ENCODE measurements at regions not wholly inside any gene's neighbourhood (a gene's known extent, or its start where the extent isn't known, plus 50 kb on each side); places are given as distances from the start of the nearest gene placed in this dataset.

DNA sequence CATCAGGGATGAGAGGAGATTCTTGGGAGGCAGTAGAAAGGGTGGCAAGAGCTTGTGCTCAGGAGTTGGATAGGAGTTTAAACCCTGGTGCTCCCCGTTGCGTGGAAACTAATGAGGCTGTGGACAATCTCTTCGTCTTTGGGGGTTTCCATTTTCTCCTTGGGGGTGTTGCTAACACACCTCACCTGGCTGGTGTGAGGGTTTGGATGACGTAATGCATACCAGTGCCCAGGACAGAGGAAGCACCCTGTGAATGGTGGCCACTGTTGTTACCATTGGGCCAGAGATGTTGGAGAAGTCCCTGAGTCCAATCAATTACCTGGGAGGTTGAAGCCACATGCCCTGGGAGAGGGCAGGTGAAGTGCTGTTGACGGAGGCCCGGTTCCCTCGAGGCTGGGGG, 146.5 kb downstream of the URI1 start:
- no peak overlapping the region for H3K4me3 ChIP-seq (ENCODE audit: low read length)
- no peaks in the 10 kb centered on the region for H4K20me1 ChIP-seq (ENCODE audit: control insufficient read depth, insufficient read depth, low read depth, low read length)
- no peak for TF ChIP-seq EZH2phosphoT487 (IDR thresholded peaks at IDR 0.05; ENCODE audit: borderline replicate concordance, low read length)
- TF ChIP-seq, protein P1, sequence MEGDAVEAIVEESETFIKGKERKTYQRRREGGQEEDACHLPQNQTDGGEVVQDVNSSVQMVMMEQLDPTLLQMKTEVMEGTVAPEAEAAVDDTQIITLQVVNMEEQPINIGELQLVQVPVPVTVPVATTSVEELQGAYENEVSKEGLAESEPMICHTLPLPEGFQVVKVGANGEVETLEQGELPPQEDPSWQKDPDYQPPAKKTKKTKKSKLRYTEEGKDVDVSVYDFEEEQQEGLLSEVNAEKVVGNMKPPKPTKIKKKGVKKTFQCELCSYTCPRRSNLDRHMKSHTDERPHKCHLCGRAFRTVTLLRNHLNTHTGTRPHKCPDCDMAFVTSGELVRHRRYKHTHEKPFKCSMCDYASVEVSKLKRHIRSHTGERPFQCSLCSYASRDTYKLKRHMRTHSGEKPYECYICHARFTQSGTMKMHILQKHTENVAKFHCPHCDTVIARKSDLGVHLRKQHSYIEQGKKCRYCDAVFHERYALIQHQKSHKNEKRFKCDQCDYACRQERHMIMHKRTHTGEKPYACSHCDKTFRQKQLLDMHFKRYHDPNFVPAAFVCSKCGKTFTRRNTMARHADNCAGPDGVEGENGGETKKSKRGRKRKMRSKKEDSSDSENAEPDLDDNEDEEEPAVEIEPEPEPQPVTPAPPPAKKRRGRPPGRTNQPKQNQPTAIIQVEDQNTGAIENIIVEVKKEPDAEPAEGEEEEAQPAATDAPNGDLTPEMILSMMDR (IDR thresholded peaks at IDR 0.05; ENCODE audit: low read depth, low read length, poor library complexity, severe bottlenecking), result no peak
- H3K27ac ChIP-seq (ENCODE audit: low read depth, low read length), result no peak overlapping the region
- H3K79me2 ChIP-seq (ENCODE audit: control insufficient read depth, low read length), result no peaks in the 10 kb centered on the region
- H3K9me3 ChIP-seq (ENCODE audit: control insufficient read depth, insufficient read depth, low read length), result no peaks in the 10 kb centered on the region
- H3K27me3 ChIP-seq (ENCODE audit: control insufficient read depth, low read length), result no peaks in the 10 kb centered on the region
- no peaks in the 10 kb centered on the region for H3K4me1 ChIP-seq (ENCODE audit: control insufficient read depth, low read length)
- no peaks in the 10 kb centered on the region for H3K36me3 ChIP-seq (ENCODE audit: control insufficient read depth, low read length)
- no peaks in the 10 kb centered on the region for H3K9me2 ChIP-seq (replicated peaks; ENCODE audit: control insufficient read depth, low read length)
- H3K4me2 ChIP-seq (ENCODE audit: low read length), result no peak overlapping the region
- H3F3A ChIP-seq (ENCODE audit: control insufficient read depth, insufficient read depth), result no peaks in the 10 kb centered on the region

DNA sequence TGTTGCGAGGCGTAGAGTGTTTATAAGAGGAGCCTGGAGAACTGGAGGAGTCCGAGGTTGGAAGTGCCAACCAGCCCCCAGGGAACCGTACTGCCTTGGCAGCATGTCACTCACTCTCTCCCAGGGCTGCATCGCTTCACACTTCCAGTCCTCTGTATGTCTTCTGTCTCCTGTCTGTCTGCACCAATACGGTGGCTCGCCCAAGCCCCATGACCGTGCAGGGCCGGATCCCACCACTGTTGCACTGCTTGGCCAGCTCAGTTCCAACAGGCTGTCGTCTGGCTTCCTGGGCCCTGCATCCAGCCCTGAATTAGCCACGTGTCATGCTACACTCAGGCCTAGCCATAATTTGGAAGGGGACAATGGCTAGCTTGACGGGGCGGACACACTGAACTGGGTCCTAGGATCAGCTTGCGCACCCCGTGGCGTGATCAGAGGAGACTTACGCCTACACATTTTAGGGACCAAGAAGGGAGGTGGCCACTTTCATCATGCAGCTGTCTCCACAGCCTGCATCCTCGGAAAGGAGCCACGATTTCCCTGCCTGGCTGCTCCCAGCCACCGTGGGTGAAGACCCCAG, 147.1 kb downstream of the URI1 start:
- H3K36me3 ChIP-seq (ENCODE audit: control insufficient read depth, low read length), result no peaks in the 10 kb centered on the region
- TF ChIP-seq, protein P1 (IDR thresholded peaks at IDR 0.05; ENCODE audit: low read depth, low read length, poor library complexity, severe bottlenecking), result no peak
- no peak for TF ChIP-seq EZH2phosphoT487 (IDR thresholded peaks at IDR 0.05; ENCODE audit: borderline replicate concordance, low read length)
- H4K20me1 ChIP-seq (ENCODE audit: control insufficient read depth, insufficient read depth, low read depth, low read length), result no peaks in the 10 kb centered on the region
- no peaks in the 10 kb centered on the region for H3K79me2 ChIP-seq (ENCODE audit: control insufficient read depth, low read length)
- H3K9me2 ChIP-seq (replicated peaks; ENCODE audit: control insufficient read depth, low read length), result no peaks in the 10 kb centered on the region
- H3K4me3 ChIP-seq (ENCODE audit: low read length), result no peak overlapping the region
- no peak overlapping the region for H3K27ac ChIP-seq (ENCODE audit: low read depth, low read length)
- no peaks in the 10 kb centered on the region for H3K27me3 ChIP-seq (ENCODE audit: control insufficient read depth, low read length)
- H3K4me1 ChIP-seq (ENCODE audit: control insufficient read depth, low read length), result no peaks in the 10 kb centered on the region
- H3K9me3 ChIP-seq (ENCODE audit: control insufficient read depth, insufficient read depth, low read length), result no peaks in the 10 kb centered on the region
- H3F3A ChIP-seq (ENCODE audit: control insufficient read depth, insufficient read depth), result no peaks in the 10 kb centered on the region
- H3K4me2 ChIP-seq (ENCODE audit: low read length), result no peak overlapping the region

DNA sequence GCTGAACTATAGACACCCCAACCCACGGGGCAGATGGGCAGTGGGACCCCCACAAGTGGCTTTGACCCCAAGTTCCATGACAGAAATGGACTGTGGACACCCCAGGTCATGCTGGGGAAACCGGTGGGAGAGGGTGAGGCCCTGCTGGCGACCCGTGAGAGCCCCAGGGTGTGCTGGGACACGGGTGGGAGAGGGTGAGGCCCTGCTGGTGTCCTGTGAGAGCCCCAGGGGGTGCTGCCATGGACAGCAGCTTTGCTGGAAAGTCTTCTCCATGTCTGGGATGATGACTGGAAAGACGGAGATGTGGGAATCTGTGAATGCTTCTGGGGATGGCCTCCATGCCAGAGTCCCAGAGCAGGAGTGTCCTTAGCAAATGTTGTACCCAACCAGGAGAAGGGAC, 148.4 kb downstream of the URI1 start:
- TF ChIP-seq EZH2phosphoT487 (IDR thresholded peaks at IDR 0.05; ENCODE audit: borderline replicate concordance, low read length), result no peak
- TF ChIP-seq, protein P1 (IDR thresholded peaks at IDR 0.05; ENCODE audit: low read depth, low read length, poor library complexity, severe bottlenecking), result no peak
- Histone ChIP-seq H3K9me3 (ENCODE audit: control insufficient read depth, insufficient read depth, low read length) (no peaks in the 10 kb centered on the region), H3K27ac (ENCODE audit: low read depth, low read length) (no peak overlapping the region), H3K4me3 (ENCODE audit: low read length) (no peak overlapping the region), H3K36me3 (ENCODE audit: control insufficient read depth, low read length) (no peaks in the 10 kb centered on the region), H3K27me3 (ENCODE audit: control insufficient read depth, low read length) (no peaks in the 10 kb centered on the region), H4K20me1 (ENCODE audit: control insufficient read depth, insufficient read depth, low read depth, low read length) (no peaks in the 10 kb centered on the region), H3K9me2 (replicated peaks; ENCODE audit: control insufficient read depth, low read length) (no peaks in the 10 kb centered on the region), H3K4me2 (ENCODE audit: low read length) (no peak overlapping the region), H3K79me2 (ENCODE audit: control insufficient read depth, low read length) (no peaks in the 10 kb centered on the region), H3K4me1 (ENCODE audit: control insufficient read depth, low read length) (no peaks in the 10 kb centered on the region), H3F3A (ENCODE audit: control insufficient read depth, insufficient read depth) (no peaks in the 10 kb centered on the region)

Measured in DOHH2 (cell line).